Fibroblast of pulmonary artery (primary cell): ENCODE measurements at regions not wholly inside any gene's neighbourhood (a gene's known extent, or its start where the extent isn't known, plus 50 kb on each side); places are given as distances from the start of the nearest gene placed in this dataset.

ENCODE experiments used
- DNase-seq: peaks from one replicate; pipeline ENCODE4 v3.0.0-alpha.2; 2010; ENCODE audit warnings: low read depth
- H3K4me3 ChIP-seq: replicated peaks from 2 replicates; pipeline ENCODE4 v1.5.1; 2011; ENCODE audit warnings: low read depth, mild to moderate bottlenecking, control low read depth, low read length, moderate library complexity
- CTCF ChIP-seq: IDR thresholded peaks from 2 replicates; pipeline ENCODE4 v1.5.1; 2011; ENCODE audit warnings: mild to moderate bottlenecking, control low read depth, low read length, inconsistent platforms; ENCODE audit errors: missing control alignments

DNA sequence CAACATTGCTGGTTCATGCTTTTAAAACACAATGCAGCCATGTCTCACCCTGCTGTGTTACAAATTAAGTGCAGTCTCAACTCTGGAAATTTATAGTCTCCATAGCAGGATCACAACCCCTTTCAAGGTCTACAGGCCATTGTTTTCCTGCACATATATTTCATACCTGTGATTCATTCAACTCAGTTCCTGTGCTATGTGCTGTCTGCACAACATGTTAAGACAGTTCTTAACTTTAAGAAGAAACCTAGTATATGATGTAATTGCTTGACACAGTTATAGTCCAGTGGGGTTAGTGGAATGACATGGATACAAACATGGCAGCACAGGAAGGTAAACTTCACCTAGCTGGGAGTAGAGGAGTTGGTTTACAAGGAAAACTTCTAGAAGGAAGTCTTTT, 106.4 kb downstream of the IFI44 start:
- no peak overlapping the region for H3K4me3 ChIP-seq
- DNase-seq: no peak
- no peak for TF ChIP-seq CTCF

GRCh38 chr1:78758506-78758905, 108.9 kb downstream of the IFI44 start:
- no peak for DNase-seq
- no peak for TF ChIP-seq CTCF
- no peak overlapping the region for H3K4me3 ChIP-seq

DNA sequence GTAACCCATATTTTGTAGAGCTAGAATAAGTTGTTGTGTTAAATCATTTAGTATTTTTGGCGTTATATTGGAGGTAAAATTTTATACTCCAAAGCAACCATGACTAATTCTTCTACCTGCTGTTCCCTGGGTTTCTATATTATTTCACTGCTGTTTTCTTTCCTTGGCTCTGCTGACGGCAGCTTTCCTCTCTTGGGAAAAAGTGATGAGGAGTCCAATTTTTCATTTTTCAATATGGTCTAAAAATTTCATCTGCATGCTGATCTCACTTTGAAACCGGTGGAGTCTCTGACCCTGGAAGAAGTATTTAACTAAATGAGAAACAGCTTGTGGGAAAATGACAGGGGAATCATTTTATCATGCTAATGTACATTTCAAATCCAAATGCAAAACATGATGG, 110.2 kb downstream of the IFI44 start:
- no peak overlapping the region for H3K4me3 ChIP-seq
- no peak for DNase-seq
- no peak for TF ChIP-seq CTCF

DNA sequence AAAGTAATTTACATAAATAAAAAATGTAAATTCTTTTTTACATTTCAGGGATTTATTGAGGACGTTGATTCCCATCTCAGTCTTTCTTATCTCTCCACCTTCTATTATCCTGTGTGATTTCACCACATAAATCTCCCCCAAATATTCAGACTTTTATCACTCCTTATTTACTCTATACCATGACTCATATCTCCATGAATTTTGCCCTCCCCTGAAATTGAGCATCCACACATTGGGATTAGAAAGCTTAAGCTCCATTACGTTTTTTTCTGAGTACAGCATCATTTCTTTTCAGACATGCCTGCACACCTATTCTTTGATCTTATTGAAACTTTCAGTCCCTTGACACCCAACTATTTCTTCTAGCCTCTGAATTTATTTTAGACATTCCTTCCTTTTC, 111.2 kb downstream of the IFI44 start:
- no peak overlapping the region for H3K4me3 ChIP-seq
- no peak for TF ChIP-seq CTCF
- DNase-seq: peak; percentile 8

DNA sequence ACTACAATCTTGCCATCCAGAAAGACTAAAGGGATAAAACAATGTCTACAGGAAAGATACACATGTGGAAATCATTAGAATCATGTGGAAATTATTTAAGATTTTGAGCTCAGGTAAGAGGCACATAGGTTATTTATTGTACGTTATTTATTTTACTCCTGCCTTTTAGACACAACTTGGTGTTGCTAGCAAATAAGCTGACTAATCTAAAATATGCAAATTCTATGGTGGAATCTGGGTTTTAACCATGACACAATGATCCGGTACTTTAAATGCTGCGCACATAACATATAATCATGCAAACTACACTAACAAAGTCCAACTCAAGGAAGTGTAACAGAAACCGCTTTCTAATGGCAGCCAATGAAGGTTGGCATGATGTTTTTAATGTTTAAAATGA, 112.5 kb downstream of the IFI44 start:
- DNase-seq: no peak
- no peak overlapping the region for H3K4me3 ChIP-seq
- no peak for TF ChIP-seq CTCF

DNA sequence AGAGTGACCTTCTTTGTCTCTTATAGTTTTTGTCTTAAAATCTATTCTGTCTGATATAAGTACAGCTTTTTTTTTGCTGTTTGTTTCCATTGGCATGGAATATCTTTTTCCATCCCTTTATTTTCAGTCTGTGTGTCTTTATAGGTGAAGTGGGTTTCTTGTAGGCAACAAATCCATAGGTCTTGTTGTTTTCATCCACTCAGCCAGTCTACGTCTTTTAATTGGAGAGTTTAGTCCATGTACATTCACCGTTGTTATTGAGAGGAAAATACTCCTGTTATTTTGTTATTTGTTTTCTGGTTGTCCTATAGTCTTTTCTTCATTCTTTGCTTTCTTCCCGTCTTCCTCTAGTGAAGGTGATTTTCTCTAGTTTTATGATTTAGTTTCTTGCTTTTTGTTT, 115.9 kb downstream of the IFI44 start:
- no peak for DNase-seq
- H3K4me3 ChIP-seq: no peak overlapping the region
- TF ChIP-seq CTCF: no peak

GRCh38 chr1:78779831-78780230, 130.2 kb downstream of the IFI44 start:
- DNase-seq: peak; percentile 59
- TF ChIP-seq CTCF: no peak
- no peak overlapping the region for H3K4me3 ChIP-seq
